HG02678 (cell line): ENCODE measurements at regions not wholly inside any gene's neighbourhood (a gene's known extent, or its start where the extent isn't known, plus 50 kb on each side); places are given as distances from the start of the nearest gene placed in this dataset.
"Not testable (repeated sequence)": the region's sequence is repeated elsewhere in the genome, so short reads cannot be mapped to it uniquely, and the experiment has no call there.

Experiments
- ATAC-seq: cut with Tn5 transposase; IDR thresholded peaks from one replicate; pipeline ENCODE4 v1.9.1; 2021; ENCODE audit warnings: mild to moderate bottlenecking, moderate library complexity; ENCODE audit not compliant: unreplicated experiment

DNA sequence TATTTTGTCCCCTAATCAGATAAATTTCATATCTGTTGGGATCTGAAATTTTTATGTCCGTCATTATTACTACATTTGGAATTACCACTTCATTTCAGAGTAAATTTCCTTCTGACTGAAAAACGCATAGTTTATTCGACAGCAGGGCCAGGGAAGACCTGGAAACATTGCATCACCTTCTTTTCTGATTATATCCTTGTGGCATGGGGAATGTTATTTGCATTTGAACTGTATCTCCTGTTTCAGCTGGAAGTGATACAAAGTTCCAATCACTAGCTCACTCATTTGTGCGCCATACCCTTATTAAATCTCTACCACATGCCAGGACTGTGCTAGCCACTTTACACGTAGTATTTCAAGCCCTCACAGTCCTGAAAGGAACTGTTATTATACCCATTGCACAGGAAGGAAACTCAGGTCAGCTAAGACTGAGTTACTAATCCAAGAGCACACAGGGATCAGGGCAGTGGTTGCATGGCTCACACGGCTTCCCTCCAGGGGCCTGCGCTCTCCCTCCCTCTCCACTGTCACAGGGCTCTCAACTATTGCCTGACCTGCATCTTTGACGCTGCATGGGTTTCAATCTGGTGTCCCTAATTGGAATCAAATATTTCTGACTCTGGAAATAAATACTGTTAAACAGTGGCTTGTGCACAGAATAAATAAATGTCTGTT, 84.4 kb upstream of the NANOS1 start:
- ATAC-seq: no peak

DNA sequence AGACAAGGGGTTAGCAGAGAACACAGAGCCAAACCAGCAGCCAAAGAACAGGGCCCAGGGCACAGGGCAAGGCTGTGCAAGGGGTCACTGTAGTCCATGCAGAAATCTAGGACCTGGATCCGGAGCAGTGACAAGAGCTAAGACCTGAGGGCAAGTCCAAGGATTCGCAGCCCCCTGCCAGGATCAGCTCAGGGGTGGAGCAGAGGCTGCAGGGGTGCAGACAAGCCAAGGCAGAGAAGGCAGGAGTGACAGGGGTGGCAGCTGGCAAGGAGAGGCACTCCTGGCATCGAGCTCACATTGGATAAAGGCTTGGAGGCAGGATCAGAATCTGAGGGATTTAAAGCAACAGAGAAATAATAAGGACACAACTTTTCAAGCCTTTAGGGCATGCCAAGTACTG, 80.7 kb upstream of the NANOS1 start:
- ATAC-seq: no peak

DNA sequence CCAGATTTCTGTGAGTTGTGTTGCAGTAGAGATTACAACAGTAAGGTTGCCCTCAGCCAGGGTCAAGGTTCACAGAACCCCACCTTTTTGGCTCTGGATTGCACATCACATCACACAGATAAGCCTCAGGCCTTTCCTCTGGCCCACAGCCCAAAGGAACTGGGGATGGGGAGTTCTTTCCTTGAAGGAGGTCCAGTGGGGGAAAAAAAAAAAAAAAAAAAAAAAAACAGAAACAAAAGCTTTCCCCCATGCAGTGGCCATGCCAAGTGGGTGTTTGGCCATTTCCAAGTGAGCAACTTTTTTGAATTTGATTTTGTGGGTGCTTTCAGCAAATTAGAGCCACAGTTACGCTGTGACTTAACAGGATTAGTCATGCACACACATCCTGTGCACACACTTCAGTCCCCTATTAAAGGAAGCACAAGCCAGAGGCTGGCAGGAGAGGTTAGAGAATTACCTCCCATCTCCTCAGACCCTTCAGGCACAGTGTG, 79.3 kb upstream of the NANOS1 start:
- no peak for ATAC-seq

DNA sequence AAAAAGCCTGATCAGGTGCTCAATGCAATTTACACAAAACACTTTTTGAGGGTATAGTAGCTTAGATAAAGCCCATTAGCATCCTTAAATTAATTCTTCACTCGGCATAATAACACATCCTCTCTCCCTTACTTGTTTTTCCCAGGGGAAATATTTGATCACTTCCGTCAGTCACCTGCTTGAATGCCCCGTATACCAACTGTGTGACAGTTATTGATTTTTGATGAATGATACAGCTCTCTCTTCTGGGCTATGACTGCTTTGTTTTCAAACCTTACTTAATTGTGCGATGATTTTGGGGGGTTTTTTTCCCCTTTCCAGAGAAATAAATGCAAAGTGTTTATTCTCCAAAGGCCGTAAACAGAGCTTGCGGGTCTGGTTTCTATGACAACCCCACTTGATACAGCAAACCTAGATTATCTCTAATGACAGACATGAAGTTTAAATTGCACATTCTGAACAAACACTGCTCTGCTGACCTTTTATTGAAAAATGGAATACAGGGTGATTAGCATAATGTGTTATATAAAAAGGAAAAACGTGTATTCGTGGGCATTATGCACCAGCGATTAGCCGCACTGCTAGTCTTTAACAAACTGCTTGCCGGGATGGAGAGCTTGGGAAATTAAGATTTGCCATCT, 78.4 kb upstream of the NANOS1 start:
- ATAC-seq: no peak

DNA sequence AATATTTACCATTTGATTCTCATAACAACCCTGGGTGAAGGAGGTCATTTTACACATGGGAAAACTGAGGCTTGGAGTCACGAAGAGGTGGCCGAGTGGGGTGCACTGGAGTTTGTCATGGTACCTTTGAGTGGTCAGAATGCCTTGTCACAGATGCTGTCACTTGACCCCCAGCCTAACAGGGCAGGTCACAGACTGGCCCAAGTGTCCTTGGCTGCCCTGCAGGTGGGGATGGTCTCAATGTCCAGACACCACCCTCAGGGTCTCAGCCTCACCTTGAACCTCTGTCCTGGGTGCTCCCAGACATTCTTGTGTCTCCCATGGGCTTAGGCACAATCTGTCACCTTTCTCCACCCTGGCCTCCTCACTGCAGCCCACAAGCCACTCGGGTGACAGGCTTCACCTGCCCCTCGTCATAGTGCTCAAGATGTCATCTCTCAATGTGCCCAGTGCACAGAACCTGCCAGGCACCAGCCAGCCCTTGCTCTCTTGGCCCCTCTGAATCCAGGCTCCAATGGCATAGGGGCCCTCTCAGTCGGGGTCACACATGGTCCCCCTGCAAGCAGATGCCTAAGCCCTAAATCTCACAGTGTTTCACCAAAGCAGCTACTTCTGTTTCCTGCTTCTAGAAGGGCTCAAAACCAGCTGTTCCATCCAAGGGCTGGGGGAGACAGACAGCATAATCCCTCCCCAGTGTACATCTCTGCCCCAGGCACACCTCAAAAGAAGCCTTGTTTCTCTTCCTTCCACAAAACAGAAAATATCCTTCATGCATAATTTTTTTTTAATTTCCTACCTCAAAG, 76.8 kb upstream of the NANOS1 start:
- no peak for ATAC-seq

- no peak for ATAC-seq
These were observed 75.7 kb upstream of the NANOS1 start for GRCh38 chr10:118953598-118954393.

GRCh38 chr10:118955531-118955930, 74.0 kb upstream of the NANOS1 start:
- no peak for ATAC-seq

- ATAC-seq: no peak
These were observed 73.3 kb upstream of the NANOS1 start for GRCh38 chr10:118955951-118956801.

GRCh38 chr10:118956802-118957442, 72.6 kb upstream of the NANOS1 start:
- ATAC-seq: no peak

- ATAC-seq: no peak
These were observed 72.1 kb upstream of the NANOS1 start for GRCh38 chr10:118957443-118957825.

DNA sequence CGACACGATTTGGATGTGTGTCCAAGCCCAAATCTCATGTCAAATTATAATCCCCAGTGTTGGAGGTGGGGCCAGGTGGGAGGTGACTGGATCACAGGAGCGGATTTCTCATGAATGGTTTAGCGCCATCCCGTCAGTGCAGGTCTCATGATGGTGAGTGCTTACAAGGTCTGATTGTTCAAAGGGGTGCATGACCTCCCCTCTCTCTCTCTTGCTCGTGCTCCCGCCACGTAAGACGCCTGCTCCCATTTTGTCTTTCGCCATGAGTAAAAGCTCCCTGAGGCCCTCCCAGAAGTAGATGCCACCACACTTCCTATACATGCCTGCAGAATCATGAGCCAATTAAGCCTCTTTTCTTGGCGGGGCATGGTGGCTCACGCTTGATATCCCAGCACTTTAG, 71.5 kb upstream of the NANOS1 start:
- no peak for ATAC-seq

GRCh38 chr10:118958559-118958958, 71.0 kb upstream of the NANOS1 start:
- no peak for ATAC-seq

DNA sequence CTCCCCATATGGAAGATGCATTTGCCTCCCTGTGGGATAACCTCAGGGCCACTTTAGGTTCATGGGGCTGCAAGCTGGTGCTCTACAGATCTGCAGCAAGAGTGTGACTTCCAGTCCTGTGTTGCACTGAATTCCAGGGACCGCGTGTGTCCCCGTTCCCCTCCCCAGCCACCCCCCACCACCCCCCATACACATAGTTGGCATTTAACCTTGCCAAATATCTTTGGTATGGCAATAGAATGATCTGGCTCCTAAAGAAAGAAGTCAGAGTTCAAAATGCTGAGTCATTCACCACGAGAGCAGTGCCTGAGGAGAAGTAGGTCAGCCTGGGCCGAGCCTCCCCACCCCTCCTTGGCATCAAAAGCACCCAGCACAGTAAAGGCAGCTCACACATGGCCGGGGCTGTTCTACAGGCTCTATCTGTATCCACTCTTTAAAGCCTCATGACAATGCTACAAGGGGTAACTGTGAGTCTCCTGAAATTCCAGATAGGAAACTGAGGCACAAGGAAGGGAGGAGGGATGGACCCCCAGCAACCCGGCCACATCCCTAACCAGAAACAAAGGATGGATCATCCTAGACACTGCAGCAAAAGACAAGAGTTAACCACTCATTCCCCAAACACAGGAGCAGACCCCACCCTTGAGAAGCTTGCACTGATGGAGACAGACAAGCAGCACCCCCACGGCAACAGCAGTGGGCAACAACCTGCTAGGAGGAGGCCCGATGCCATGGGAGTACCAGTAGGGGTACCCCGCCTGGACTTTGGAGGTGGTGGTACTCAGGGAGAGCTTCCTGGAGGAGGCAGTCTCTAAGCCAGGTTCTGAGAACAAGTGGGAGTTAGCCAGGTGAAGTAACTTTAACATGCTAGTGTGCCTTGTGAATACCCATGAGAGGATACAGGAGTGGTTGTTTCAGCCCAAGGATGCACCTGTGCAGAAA, 70.3 kb upstream of the NANOS1 start:
- no peak for ATAC-seq

GRCh38 chr10:118960157-118961090, 69.1 kb upstream of the NANOS1 start:
- ATAC-seq: no peak

- ATAC-seq: no peak
These were observed 68.1 kb upstream of the NANOS1 start for GRCh38 chr10:118961436-118961835.

DNA sequence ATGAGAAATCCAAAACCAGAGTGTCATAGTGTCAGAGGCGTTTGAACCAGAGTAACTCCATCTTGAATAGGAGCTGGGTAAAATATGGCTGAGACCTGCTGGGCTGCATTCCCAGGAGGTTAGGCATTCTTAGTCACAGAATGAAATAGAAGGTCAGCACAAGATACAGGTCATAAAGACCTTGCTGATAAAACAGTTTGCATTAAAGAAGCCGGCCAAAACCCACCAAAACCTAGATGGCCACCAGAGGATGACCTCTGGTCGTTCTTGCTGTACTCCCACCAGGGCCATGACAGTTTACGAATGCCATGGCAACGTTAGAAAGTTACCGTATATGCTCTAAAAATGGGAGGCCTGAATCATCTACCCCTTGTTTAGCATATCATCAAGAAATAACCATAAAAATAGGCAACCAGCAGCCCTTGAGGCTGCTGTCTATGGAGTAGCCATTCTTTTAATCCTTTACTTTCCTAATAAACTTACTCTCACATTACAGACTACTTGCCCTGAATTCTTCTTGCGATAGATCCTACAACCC, 67.1 kb upstream of the NANOS1 start:
- ATAC-seq: not testable (repeated sequence)

- ATAC-seq: no peak
These were observed 66.2 kb upstream of the NANOS1 start for GRCh38 chr10:118963341-118963740.
